HepG2 (cell line): ENCODE measurements at regions not wholly inside any gene's neighbourhood (a gene's known extent, or its start where the extent isn't known, plus 50 kb on each side); places are given as distances from the start of the nearest gene placed in this dataset.
"Not testable (repeated sequence)": the region's sequence is repeated elsewhere in the genome, so short reads cannot be mapped to it uniquely, and the experiment has no call there.

Source experiments
- ATAC-seq: fragments of 200-7000 bp; cut with Tn5 transposase; 3 replicates; pipeline ENCODE4 v1.9.1; 2020; ENCODE audit warnings: mild to moderate bottlenecking, moderate library complexity
- BruUV-seq: library from RNA; stranded (reverse); fragments of 400-500 nt; replicated peaks from 2 replicates; lab custom pipeline; 2021; lab: Mats Ljungman, UMichigan
- CTCF ChIA-PET: fragments of 300-600 bp; formaldehyde crosslinking; extraction: SDS; loops from one replicate; lab custom pipeline; 2021; ENCODE audit warnings: low total read pairs, inconsistent platforms, low intra/inter-chr PET ratio; lab: Yijun Ruan, JAX
- POLR2A ChIA-PET: fragments of 350-600 bp; sonication (Branson Sonifier 250); formaldehyde crosslinking; loops from one replicate; lab custom pipeline; 2020; ENCODE audit warnings: antibody characterized with exemption, inconsistent platforms; lab: Yijun Ruan, JAX
- DNase-seq: peaks from one replicate; pipeline ENCODE4 v3.0.0-alpha.2; 2015; ENCODE audit warnings: low spot score
- FAIRE-seq: peaks from 3 replicates; lab custom pipeline; 2011; peaks lifted over from hg19 to GRCh38; lab: Jason Lieb, UNC
- H2AFZ ChIP-seq: one replicate; pipeline ENCODE4 v1.6.1; 2011; ENCODE audit warnings: low read length, inconsistent platforms
- H3K27ac ChIP-seq: fragments of 300-600 bp; 3 replicates; pipeline ENCODE4 v1.8.0; 2011; ENCODE audit warnings: mixed run types, mild to moderate bottlenecking, mixed read lengths, low read length, inconsistent platforms; ENCODE audit not compliant: insufficient read depth; ENCODE audit errors: extremely low read length
- H3K27me3 ChIP-seq, 2 experiments: fragments of 200-600 bp in 1 of 2; 2 replicates in 1 of 2; 3 replicates in 1 of 2; pipeline versions ENCODE4 v1.6.0 to v1.8.0; 2011; ENCODE audit warnings: low read length in 2 of 2, mild to moderate bottlenecking in 2 of 2, moderate library complexity in 2 of 2, inconsistent platforms in 1 of 2; ENCODE audit not compliant: insufficient read depth in 2 of 2, control insufficient read depth in 1 of 2
- H3K36me3 ChIP-seq, 2 experiments: fragments of 200-600 bp in 1 of 2; replicated peaks in 1 of 2; 2 replicates in 1 of 2; 3 replicates in 1 of 2; pipeline versions ENCODE4 v1.5.1 to v1.8.0; 2011; ENCODE audit warnings: low read length in 2 of 2, inconsistent platforms in 1 of 2; ENCODE audit not compliant: insufficient read depth in 2 of 2, control insufficient read depth in 1 of 2
- H3K4me1 ChIP-seq: 2 replicates; pipeline ENCODE4 v1.5.1; 2012; ENCODE audit warnings: low read length, inconsistent platforms; ENCODE audit not compliant: insufficient read depth
- H3K4me2 ChIP-seq: 2 replicates; pipeline ENCODE4 v1.6.0; 2011; ENCODE audit warnings: low read depth, low read length, inconsistent platforms
- H3K4me3 ChIP-seq, 3 experiments: fragments of 200-600 bp in 1 of 3; sonication (generic), shearing (Covaris generic) in 1 of 3; replicated peaks in 1 of 3; 2 replicates each; pipeline ENCODE4 v1.5.1; 2011 to 2016; ENCODE audit warnings: low read length in 3 of 3, inconsistent platforms in 2 of 3, low read depth in 2 of 3, mild to moderate bottlenecking in 2 of 3, control low read depth in 1 of 3, mixed read lengths in 1 of 3; ENCODE audit not compliant: insufficient read depth in 1 of 3
- H3K79me2 ChIP-seq: one replicate; pipeline ENCODE4 v1.6.1; 2011; ENCODE audit warnings: low read length, inconsistent platforms; ENCODE audit not compliant: insufficient read depth
- H3K9ac ChIP-seq: 2 replicates; pipeline ENCODE4 v1.6.0; 2011; ENCODE audit warnings: mild to moderate bottlenecking, low read depth, low read length, inconsistent platforms; ENCODE audit not compliant: insufficient read depth
- H3K9me3 ChIP-seq: 2 replicates; pipeline ENCODE4 v1.5.1; 2012; ENCODE audit warnings: mild to moderate bottlenecking, low read length
- H4K20me1 ChIP-seq: 2 replicates; pipeline ENCODE4 v1.6.0; 2011; ENCODE audit warnings: inconsistent platforms, mild to moderate bottlenecking, low read length, moderate library complexity; ENCODE audit not compliant: insufficient read depth
- AHDC1 ChIP-seq: sonication (generic); formaldehyde crosslinking; IDR thresholded peaks from 2 replicates; pipeline ENCODE4 v1.5.1; 2020; ENCODE audit warnings: mild to moderate bottlenecking, missing genetic modification reagents, borderline replicate concordance
- MAFF ChIP-seq: IDR thresholded peaks from 2 replicates; pipeline ENCODE4 v1.6.1; 2011; ENCODE audit warnings: low read depth, low read length, improper control_type of control experiment
- NR2F1 ChIP-seq, 2 experiments: fragments of 450-650 bp in 1 of 2; formaldehyde crosslinking in 1 of 2; IDR thresholded peaks; 2 replicates each; pipeline versions ENCODE4 v1.5.0 to v1.6.1; 2016 to 2020; ENCODE audit warnings: mild to moderate bottlenecking in 1 of 2, missing compliant biosample characterization in 1 of 2, missing genetic modification reagents in 1 of 2, moderate library complexity in 1 of 2
- REST ChIP-seq, 2 experiments: IDR thresholded peaks; 2 replicates each; pipeline ENCODE4 v1.6.1; 2011 to 2012; ENCODE audit warnings: low read length in 2 of 2, borderline replicate concordance in 1 of 2, low read depth in 1 of 2, mild to moderate bottlenecking in 1 of 2, moderate library complexity in 1 of 2
- SKI ChIP-seq: fragments of 450-650 bp; IDR thresholded peaks from one replicate; pipeline ENCODE4 v1.6.1; 2018; ENCODE audit warnings: mild to moderate bottlenecking; ENCODE audit not compliant: partially characterized antibody
- SUZ12 ChIP-seq: fragments of 150-350 bp; IDR thresholded peaks from 2 replicates; pipeline ENCODE4 v1.6.1; 2014; ENCODE audit warnings: low read depth, low read length
- ZNF143 ChIP-seq: sonication (generic); formaldehyde crosslinking; IDR thresholded peaks from 2 replicates; pipeline ENCODE4 v1.4.0; 2020; ENCODE audit warnings: missing genetic modification reagents
- ZNF747 ChIP-seq: sonication (generic); formaldehyde crosslinking; IDR thresholded peaks from 2 replicates; pipeline ENCODE4 v1.8.1; 2023; ENCODE audit warnings: missing genetic modification reagents, mild to moderate bottlenecking, borderline replicate concordance
- WGBS: methylation state at CpG from one replicate; pipeline ENCODE4 v1.1.6; 2017; ENCODE audit warnings: low lambda C conversion rate; 5-methylcytosine and 5-hydroxymethylcytosine counted together
- in situ Hi-C: cut with HindIII; loops from 2 replicates; pipeline ENCODE4 v1.10.0; 2017; ENCODE audit warnings: low pct_unique_long_range_greater_than_20kb; ENCODE audit not compliant: extremely low pct_ligation_motif_present
- intact Hi-C: fragments of 100-400 bp; cut with micrococcal nuclease; formaldehyde crosslinking; loops from one replicate; pipeline ENCODE4 v1.10.0; 2022; ENCODE audit not compliant: unreplicated experiment

- H3K9ac ChIP-seq, H3K4me2 ChIP-seq, H3K4me3 ChIP-seq, FAIRE-seq, H3K9me3 ChIP-seq, ATAC-seq, H3K4me1 ChIP-seq, POLR2A ChIA-PET, H3K36me3 ChIP-seq, H3K27me3 ChIP-seq, intact Hi-C loops, H3K79me2 ChIP-seq, H3K27ac ChIP-seq, DNase-seq, BruUV-seq, in situ Hi-C loops, CTCF ChIA-PET, H2AFZ ChIP-seq, H4K20me1 ChIP-seq: not testable (repeated sequence)
- 61% methylated on average over 5 of the region's 31 CpGs for WGBS
These were observed 80.5 kb upstream of the FAM110C start for GRCh38 chr2:126769-127168.

GRCh38 chr2:124241-124880, 78.1 kb upstream of the FAM110C start:
- ATAC-seq (no peak), DNase-seq (no peak), FAIRE-seq (no peak)
- Histone ChIP-seq H3K4me1 (no peaks in the 10 kb centered on the region), H3K79me2 (no peaks in the 10 kb centered on the region), H3K9ac (no peak overlapping the region), H3K4me3 (no peak overlapping the region), H3K36me3 (no peaks in the 10 kb centered on the region), H4K20me1 (no peaks in the 10 kb centered on the region), H3K4me2 (no peak overlapping the region), H3K27me3 (peaks cover 0 to 15% of the 10 kb centered on the region in 2 experiments; a peak in 2 of 5 replicates), H3K9me3 (no peaks in the 10 kb centered on the region), H2AFZ (no peak overlapping the region), H3K27ac (no peak overlapping the region)
- BruUV-seq, result no TSS peak
- POLR2A ChIA-PET, result no interaction called here
- WGBS, result 9% methylated on average over 3 of the region's 3 CpGs
- CTCF ChIA-PET, result no interaction called here
- intact Hi-C loops, result no loop called here
- in situ Hi-C loops, result no loop called here
- TF ChIP-seq NR2F1 (CRISPR knock-in tag; IDR thresholded peaks at IDR 0.05), result no peak
- no peak for TF ChIP-seq SKI
- no peak for TF ChIP-seq MAFF
- TF ChIP-seq REST (IDR thresholded peaks at IDR 0.05; ENCODE audit: borderline replicate concordance in 1 of 2, low read depth in 1 of 2, low read length in 2 of 2), result no peak
- no peak for TF ChIP-seq AHDC1 (CRISPR knock-in tag)
- TF ChIP-seq ZNF143 (CRISPR knock-in tag), result no peak
- TF ChIP-seq ZNF747 (CRISPR knock-in tag), result no peak
- TF ChIP-seq SUZ12, result no peak
